NCI-H2196 (cell line): ENCODE measurements at regions not wholly inside any gene's neighbourhood (a gene's known extent, or its start where the extent isn't known, plus 50 kb on each side); places are given as distances from the start of the nearest gene placed in this dataset.

ENCODE experiments used
- DNase-seq: peaks from one replicate; lab custom pipeline; 2025; ENCODE audit not compliant: unreplicated experiment; lab: John Stamatoyannopoulos, UW

DNA sequence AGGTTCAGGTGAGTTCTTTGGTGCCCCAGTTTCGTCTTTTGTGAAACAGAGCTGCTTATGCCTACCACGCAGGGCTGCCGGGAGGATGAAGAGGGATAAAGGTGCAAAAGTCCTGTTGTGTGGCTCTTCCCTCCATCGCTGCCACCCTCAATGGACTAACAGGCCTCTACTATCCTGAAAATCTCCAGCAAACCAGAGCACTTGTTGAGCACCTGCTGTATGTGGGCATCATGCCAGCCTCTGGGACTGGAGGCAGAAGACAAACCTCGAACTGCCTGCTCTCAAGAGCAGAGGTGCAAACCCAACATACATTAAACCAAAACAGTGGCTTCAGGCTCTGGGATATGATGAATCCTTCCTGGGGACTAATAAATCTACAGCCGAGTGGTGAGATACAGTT, 174.1 kb downstream of the ACTL8 start:
- peak; percentile 10 for DNase-seq

DNA sequence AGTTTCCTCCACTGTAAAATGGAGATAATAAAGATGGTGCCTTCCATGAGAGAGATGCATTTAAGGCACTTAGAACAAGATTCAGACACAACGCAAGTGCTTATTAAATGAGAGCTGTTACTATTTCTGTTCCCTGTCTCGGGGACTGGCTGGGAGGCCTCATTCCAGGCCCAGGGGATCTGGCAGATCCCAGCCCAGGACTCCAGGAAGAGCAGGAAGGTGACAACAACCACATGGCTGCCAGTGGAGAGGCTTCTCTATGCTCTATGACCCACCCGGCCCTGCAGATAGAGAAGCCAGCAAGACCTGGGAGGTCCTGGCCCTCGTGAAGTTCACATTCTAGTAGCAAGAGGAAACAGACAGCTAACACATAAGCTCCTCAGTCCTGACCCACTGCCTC, 175.5 kb downstream of the ACTL8 start:
- no peak for DNase-seq

DNA sequence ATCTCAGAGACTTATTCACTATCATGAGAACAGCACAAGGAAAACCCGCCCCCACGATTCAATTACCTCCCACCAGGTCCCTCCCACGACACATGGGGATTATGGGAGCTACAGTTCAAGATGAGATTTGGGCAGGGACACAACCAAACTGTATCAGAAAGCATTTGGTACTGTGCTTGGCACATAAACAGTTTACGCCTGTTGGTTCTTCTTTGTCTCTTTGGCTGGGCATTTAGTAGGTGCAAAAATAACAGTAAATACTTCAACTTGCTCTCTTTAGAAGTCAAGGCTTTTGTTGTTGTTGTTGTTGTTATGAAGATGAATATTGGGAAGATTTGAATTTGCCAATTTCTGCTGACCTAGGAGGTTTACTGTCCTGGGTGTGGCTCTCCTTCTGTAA, 175.4 kb upstream of the IGSF21 start:
- DNase-seq: no peak

DNA sequence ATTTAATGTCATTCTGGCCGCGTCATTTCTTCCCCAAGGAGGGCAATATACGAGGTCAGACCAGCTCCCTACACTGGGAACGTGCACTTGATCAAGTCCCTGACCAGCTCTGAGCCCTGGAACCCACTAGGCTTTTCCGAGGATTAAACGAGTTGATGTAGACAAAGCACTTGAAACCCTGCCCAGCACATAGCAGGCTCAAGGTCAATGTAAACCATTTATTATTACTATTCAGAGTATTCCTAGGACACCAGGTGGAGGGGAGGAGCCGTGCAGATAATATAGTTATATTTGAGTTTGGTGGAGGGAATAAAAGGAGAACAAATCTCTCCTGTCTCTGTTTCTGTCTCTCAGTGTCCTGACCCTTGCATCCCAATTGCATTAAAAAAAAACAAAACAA, 174.1 kb upstream of the IGSF21 start:
- no peak for DNase-seq

DNA sequence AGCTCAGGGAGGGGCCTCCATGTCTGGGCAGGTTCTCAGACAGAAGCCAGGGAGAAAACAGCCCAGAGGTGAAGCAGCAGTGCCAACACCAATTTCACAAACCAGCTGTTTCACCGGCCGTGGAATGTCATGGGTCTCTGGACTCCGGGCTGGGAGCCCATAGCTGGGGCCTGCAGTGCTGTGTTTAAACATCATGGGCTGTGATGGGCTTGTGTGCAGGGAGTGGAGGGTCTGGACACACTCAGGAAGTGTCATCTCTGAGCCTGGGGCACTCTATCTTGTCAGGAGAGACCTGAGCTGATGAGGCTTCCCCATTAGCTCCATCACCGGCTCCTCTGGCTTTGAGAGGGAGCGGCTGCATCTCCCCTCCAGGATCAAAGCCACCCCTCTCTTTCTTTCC, 173.6 kb upstream of the IGSF21 start:
- DNase-seq: no peak

DNA sequence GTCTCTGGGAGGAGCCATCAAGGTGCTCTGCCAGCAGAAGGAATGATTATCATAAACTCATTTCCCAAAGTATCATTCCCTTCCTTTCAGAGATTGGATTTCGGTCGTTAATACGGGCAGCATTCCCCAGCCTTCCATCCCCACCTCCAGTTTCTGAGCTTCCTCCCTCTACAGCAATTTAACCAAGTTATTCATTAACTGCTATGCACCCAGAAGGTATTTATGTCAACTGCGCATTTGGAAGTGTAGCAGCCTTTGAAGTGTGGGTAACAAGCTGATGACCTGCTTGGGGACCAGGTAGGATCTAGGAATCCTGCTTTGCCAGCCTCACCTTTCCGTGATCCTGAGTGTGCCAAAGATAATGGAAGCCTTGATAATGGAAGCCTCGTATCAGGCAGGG, 172.4 kb upstream of the IGSF21 start:
- no peak for DNase-seq

DNA sequence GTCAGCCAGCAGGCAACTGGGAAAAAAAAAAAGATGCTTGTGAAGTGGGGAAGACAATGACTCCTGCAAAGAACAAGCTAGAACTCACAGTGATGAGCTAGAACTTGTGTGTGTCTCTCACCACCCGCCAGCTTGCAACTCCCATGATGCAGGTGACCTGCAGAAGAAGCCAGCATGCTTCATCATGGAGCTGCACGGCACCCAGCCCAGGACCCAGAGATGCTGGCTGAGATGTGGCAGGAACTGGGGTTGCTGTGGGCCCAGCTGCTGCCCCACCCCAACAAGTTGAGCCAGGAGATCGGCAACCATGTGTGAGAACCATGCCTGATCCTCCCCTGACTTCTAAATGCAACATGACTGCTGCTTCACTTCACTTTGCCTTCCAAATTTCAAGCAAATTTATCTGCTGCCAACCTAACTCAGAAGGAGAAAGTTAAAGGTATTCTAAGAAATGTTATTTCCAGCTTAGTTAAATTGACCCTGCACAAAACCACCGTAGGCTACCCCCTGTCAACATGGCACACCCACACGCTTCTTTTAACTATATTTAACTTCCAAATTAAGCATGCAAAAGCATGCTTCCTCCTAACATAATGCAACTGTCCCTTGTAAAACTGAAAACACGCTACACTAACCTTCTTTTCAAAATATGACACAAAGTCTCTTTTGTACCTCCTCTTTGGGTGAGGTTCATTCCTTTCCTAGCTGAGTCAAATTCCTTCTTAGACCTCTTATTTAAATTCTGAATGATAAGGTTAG, 166.0 kb upstream of the IGSF21 start:
- no peak for DNase-seq

DNA sequence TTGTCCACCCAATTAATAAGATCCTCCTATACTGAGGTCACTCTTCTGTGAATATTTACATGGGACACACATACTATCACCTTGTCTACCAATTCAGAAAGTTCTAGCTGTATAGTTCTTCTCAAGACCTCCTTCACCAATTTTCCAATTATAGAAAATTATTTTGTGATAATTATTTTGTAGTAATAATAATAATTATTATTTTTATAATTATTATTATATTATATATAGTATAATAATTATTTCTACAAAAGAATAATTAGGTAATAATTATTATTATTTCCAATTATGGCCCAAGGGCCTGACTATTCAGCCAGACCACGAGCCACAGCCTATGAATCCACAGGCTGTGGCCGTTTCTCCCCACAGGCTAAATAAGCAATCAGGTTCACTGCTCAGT, 164.1 kb upstream of the IGSF21 start:
- DNase-seq: no peak

DNA sequence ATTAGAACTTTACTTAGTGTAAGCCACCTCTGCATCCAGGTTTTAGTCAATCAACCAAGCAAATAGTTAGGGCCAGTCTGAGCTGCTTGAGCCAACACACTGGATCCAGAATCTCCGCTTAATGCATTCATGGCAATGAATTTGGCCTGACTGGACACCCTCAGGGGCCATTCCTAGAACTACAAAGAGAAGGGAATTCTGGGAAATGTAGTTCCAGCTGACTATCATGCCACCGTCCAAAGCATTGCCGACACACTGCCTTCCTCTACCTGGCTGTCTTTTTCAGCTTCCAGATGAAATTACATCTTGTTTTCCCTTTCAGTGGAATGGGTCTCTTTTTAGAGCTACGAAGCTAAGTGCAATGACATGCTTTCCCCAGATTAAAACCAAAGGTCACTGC, 163.0 kb upstream of the IGSF21 start:
- DNase-seq: no peak

DNA sequence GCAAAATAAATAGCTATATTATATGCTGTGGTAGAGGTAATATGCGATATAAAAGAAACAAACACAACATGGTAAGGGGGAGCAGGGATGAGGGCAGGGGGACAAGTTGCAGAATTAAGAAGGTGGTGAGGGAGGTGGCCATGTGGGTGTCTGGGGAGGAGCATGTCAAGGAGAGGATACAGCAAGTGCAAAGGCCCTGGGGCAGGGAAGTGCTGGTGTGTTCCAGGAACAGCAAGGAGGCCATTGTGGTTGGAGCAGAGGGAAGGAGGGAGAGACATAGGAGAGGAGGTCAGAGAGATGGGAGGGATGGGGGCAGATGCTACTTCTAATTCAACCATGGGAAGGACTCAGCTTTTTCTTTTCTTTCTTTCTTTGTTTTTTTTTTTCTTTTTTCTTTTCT, 161.2 kb upstream of the IGSF21 start:
- DNase-seq: no peak

DNA sequence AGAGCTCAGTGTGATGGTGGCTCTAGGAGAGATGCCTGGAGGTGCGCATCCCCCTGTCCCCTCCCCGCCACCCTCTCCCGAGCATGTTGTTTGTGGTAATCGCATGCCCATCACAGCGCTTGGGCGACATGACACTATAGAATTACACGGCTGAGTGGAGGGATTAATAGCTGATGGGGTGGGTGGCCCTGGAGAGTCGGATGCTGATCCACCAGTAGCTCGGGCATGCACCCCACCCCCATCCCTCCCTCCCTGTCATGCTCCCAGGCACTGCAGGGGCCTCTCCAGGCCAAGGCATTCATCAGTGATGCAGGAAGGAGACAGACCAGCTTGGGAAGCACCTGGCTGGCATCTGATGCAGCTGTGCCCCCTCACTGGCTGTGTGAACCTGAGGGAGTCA, 159.0 kb upstream of the IGSF21 start:
- DNase-seq: no peak

DNA sequence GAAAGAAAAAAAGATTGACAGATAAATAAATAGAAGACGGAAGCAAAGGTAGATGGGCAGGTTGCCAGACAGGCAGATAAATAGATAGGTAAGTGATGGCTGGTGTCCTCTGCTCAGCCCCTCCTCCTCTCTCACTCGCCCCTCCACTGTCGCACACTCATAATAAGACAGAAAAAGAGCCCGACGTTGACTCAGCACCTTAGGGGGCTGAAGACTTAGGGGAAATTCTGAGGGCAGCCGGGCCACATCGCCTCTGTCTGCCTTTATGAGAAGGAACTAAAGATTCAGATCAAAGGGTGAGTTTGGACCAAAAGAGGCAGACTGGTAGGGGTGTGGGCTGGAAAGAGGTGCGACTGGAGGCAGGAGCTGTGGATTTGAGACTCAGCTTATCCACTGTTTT, 158.1 kb upstream of the IGSF21 start:
- DNase-seq: no peak

DNA sequence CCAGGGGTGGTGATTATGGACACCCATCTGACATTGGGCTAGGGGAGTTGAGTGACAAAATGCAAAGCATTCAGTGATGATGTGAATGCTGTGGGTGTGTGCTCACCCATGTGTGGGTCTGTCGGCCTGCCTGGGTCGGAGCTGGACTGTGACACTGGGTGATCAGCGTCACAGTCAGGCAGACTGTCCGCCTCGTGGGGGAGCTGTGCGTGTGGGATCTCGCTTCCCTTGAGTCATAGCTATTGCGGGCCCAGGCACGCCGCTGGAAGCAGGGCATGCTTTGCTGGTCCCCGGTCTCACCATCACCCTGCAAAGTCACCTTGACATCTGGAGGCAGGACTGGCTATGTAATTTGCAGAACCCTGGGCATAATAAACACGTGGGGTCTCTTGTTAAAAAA, 156.9 kb upstream of the IGSF21 start:
- DNase-seq: no peak

DNA sequence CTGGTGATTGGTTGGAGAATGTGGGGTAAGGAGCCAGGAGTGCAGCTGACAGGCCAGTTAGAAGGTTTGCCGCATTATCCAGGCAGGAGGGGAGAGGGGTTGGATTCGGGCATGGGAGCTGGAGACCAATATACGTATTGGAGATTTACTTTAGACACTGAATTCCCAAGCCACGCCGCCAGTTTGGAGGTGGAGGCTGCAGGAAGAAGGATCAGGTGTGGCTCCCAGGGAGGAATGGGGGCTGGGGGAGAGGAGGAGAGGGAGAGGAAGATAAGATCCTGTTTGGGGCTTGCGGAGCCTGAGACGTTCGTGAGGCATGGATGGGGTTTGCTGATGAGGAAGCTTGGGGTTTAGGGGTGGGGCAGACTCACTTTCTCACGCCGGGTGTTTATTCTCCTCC, 155.1 kb upstream of the IGSF21 start:
- DNase-seq: no peak

DNA sequence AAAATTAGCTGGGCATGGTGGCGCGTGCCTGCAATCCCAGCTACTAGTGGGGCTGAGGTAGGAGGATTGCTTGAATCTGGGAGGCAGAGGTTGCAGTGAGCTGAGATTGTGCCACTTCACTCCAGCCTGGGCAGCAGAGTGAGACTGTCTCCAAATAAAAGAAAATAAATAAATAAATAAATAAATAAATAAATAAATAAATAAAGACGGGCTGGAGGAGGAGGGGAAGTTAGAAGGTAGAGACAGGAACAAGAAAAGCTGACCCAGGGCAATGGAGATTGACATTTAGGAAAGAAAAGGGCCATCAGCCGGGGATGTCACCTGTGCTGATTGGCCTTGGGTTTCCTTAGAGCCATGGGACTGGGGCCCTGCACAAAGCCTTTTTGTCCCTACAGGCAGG, 153.7 kb upstream of the IGSF21 start:
- DNase-seq: no peak

DNA sequence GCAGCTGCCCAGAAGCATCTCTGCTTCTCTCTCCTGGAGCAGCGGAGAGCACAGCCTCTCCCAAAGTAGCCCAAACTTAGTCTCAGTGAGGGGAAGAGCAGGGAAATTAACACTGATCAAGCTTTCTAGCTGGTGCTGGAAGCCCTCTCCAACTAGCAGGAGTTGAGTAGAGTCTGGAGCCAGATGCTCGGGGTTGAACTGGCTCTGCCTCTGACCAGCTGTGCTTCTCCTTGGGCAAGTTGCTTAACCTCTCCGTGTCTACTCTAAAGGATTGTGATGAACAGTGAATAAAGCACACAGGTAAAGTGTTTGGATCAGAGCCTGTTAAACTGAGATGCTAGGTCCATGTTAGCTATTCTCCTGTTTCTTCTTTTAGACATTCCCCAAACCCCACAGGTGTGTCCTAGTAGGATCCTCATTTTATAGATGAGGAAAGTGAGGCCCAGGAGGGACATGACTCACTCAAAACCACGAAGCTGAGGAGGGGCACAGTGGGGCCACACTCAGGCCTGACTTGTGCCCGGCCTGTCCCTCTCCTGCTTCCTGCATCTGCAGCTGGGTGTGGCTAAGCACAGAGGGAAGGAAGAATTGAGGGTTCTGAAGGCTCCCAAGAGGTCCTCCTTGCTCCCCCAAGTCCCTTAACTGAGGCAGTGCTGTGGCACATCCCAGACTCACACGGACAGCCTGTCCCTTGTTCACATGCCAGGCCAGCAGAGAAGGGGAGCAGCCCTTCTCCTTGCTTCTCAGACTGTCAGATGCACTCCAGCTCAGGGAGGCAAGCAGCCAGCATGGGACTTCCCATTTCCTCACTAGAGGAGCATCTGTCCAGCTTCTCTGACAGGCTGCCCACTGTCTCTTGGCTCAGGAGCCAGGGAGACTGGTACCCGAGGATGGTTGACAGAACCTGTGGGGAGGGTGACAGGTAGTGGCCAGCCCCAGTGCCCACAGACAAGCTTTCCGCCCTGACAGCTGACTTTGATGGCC, 152.0 kb upstream of the IGSF21 start:
- no peak for DNase-seq

DNA sequence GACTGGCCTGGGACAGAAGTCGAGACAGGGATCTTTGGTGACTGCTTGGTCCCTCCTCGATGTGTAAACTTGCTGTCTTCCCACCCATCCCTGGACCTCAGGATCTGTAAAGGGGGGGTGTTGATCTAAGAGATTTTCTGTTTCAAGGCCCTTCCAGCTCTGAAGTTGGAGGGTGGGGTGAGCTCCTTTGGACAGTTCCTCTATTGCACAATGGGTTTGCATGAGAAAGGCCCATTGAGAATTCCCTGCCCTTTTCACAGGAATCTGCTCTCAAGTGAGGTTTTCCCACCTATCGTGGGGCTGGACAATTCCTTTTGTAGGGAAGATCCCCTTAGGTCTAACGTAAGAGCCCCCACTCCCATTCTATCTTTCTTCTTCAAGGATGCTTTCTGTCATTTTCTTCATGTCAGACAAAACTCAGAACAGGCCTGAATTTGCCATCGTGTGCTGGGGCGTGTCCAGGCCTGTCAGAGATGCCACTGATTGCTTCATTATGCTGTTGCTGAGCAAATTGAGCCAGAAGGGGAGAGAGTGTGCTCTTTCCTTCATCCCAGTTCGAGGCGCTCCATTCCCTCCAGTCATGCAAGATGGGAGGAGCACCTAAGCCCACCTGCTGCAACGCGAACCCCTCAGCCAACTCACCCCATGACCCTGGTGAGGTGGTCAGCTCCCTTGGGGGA, 149.9 kb upstream of the IGSF21 start:
- DNase-seq: no peak

DNA sequence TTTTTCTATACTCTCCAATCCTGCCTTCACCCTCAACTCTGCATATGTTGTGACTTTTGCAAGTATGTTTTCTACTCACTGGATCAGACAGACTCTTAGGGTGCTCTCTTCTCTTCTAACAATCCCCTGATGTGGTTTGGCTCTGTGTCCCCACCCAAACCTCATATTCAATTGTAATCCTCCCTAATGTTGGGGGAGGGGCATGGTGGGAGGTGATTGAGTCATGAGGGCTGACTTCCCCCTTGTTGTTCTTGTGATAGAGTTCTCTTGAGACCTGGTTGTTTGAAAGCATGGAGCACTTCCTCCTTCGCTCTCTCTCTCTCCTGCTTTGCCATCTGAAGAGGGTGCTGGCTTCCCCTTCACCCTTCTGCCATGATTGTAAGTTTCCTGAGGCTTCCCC, 148.9 kb upstream of the IGSF21 start:
- no peak for DNase-seq

DNA sequence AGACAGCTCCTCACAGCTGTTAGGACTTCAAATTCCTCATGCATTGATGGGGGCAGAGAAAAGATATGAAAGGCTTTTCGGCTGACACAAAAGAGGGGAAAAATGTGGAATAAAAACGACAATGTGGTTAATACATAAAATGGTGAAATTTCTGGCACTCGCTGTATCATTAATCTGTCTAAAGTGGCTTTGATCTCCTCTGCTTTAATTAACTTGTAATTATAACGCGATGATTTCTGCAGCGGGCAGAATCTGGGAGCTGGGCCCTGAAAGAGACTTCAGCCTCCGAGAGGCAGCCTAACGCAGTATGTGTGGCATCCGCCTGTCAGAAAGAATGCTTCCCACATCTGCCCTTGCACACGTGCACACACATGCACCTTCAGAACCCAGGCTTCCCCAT, 144.1 kb upstream of the IGSF21 start:
- no peak for DNase-seq

DNA sequence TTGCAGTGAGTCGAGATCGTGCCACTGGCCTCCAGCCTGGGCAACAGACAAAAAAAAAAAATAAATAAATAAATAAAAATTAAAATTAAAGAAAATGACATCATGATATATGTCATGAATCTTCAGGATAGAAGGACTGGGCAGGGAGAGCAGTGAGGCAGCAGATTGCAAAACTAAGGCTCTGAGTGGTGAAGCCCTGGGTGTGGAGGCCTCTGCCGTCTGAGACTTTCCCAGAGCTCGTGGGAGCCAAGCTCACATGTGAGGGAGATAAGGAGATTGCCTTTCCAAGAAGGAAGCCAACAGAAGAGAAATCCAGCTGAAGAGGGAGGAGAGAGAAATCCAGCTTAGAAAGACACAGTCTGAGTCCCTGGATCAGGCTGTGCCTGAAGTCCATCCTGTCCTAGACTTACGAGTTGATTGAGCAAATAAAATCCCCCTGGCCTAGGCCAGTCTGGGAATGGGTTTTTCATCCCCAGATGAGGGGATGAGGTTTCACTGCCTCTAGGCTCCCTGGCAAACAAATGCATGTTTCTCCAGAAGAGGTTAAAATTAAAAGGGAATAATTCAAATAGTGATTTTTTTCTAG, 142.0 kb upstream of the IGSF21 start:
- no peak for DNase-seq

DNA sequence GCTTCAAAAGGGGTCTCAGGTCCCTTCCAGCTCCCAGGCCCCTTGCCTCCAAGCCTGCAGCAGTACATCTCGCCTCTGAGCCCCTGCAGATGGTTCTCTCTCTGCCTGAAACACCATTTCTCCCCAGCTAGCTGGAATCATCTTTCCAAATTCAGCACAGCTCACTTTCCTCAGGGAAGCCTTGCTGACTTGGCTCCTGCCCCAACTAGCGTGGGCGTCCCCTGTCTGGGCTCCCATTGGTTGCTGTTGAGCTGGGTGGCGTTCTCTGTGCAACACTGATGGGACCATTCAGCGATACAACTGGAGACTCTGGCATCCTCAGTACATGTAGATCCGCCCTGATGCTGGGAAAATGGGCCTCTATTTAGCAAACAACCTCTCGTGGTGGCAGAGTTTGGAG, 141.3 kb upstream of the IGSF21 start:
- DNase-seq: no peak
